22Rv1 (cell line): ENCODE measurements at regions not wholly inside any gene's neighbourhood (a gene's known extent, or its start where the extent isn't known, plus 50 kb on each side); places are given as distances from the start of the nearest gene placed in this dataset.

Experiments
- H3K27ac ChIP-seq: fragments of 450-650 bp; 2 replicates; pipeline ENCODE4 v1.5.1; 2017
- CTCF ChIP-seq: fragments of 450-650 bp; IDR thresholded peaks from 2 replicates; pipeline ENCODE4 v1.5.1; 2017; ENCODE audit warnings: mild to moderate bottlenecking
- ZFX ChIP-seq: fragments of 450-650 bp; IDR thresholded peaks from 2 replicates; pipeline ENCODE4 v1.6.1; 2017; ENCODE audit warnings: antibody characterized with exemption, borderline replicate concordance

- H3K27ac ChIP-seq = no peak overlapping the region
- TF ChIP-seq ZFX (no peak), CTCF (no peak)
Measured at GRCh38 chr21:27156666-27157065, 189.8 kb upstream of the ADAMTS5 start.

- no peak for TF ChIP-seq CTCF
- no peak overlapping the region for H3K27ac ChIP-seq
Measured at GRCh38 chr21:27155130-27155500, 188.2 kb upstream of the ADAMTS5 start.

- H3K27ac ChIP-seq = no peak overlapping the region
- no peak for TF ChIP-seq CTCF
- TF ChIP-seq ZFX = no peak
Measured at GRCh38 chr21:27154451-27155129, 187.7 kb upstream of the ADAMTS5 start.

GRCh38 chr21:27152996-27153395, 186.1 kb upstream of the ADAMTS5 start:
- no peak overlapping the region for H3K27ac ChIP-seq
- TF ChIP-seq CTCF (no peak), ZFX (no peak)

- H3K27ac ChIP-seq = no peak overlapping the region
- TF ChIP-seq ZFX (no peak), CTCF (no peak)
Measured at GRCh38 chr21:27149034-27149433, 182.1 kb upstream of the ADAMTS5 start.

GRCh38 chr21:27146268-27146667, 179.4 kb upstream of the ADAMTS5 start:
- TF ChIP-seq CTCF (no peak), ZFX (no peak)
- H3K27ac ChIP-seq = no peak overlapping the region

- TF ChIP-seq ZFX (no peak), CTCF (no peak)
- no peak overlapping the region for H3K27ac ChIP-seq
Measured at GRCh38 chr21:27145134-27145798, 178.4 kb upstream of the ADAMTS5 start.
